ENCODE measurements at regions not wholly inside any gene's neighbourhood (a gene's known extent, or its start where the extent isn't known, plus 50 kb on each side); places are given as distances from the start of the nearest gene placed in this dataset.

DNA sequence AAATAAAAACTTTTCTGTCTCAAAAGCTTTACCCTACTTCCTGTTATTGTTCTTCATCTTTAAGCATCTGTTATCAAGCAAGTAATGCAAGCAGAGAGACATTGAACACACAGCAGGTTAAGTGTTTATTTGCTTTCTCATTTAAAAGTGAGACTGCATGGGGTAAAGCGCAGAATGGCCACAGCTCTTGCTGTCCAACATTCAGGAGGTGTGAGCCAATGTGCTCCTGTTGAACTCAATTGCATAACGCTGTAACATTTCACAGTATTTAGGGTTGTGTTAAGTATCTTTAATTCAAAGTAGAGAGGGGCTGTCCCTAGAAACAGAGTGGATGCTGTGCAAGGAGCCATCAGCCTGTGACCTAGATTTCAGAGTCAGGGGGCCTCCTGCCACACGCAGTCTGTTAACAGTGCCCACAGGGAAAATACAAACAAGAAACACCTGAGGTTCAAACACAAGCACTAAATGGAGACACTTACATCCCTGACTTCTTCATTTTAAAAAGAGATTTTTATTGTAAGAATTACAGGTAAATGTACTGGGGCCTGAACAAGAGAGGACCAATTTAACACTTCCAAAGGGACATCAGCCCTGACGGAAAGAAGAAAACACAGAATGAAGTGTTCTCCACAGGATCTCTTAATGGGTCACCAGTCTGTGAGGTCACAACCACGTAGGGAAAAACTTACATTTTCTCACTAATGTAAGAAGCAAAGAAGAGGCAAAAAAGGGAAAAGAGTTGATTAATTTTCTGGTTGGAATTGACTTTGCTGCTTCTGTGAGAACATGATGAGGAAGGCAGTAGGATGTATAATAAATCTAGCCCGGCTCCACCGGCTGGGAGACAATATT is 815.1 kb downstream of the VGLL3 start:
- no peak for DNase-seq (ENCODE audit: low spot score)

DNA sequence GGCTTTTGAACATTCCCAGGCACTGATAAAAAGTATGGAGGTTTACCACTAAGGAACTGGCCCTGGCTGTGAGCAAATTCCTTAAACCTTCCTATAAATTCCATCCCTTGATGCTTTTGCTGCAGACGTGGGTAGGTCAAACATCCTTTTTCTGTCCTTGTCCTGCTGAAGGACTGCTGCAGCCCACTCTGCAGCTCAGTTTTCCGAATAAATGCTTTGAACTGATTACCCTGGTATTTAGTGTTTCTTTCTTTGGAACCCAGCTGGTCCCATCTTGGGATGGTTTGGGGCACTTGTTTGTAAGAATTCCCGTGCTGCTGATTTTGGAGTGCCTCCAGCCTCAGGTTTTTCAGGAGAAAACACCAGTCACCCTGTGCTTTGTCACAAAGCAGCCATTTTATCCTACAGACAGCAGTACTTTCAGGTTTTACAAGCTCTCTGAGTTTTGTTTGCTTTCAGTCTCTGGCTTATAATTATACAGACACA is 815.9 kb downstream of the VGLL3 start:
- DNase-seq (ENCODE audit: low spot score), result no peak

DNA sequence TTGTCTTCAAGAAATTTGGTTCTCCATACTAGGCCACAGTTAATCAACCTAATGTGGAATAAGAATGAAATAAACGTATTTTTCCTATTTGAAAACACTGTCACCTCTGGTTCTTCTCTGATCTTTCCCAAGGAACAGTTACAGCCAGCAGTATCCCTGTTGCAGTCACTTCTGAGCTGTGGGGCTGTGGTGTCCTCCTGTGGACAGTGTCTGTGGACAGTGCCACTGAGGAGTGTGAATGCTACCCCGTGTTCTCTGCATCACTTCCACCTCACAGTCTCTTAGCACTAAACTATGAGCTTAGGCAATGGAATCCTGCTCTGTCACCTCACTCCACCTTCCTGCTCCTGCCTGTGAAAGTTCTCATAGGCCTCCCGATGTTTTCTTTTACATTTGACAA is 817.5 kb downstream of the VGLL3 start:
- DNase-seq (ENCODE audit: low spot score), result no peak

DNA sequence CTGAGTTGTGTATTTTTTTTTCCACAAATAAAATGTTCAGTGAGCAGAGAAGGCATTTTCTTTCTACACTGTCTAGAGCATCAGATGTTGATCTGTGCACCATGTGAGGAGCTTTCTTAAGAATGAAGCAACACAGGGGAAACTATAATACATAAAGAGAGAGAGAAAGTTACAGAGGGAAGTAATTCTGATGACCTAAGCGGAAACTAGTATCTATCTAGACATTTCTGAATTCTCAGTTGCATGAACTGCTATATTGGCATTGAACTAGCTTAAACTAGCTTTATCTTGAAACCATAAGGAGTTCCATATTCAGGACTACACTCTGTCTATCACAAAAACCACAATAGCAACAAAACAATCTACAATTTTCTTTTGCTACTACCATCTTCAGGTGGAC is 822.4 kb downstream of the VGLL3 start:
- DNase-seq (ENCODE audit: low spot score), result no peak

DNA sequence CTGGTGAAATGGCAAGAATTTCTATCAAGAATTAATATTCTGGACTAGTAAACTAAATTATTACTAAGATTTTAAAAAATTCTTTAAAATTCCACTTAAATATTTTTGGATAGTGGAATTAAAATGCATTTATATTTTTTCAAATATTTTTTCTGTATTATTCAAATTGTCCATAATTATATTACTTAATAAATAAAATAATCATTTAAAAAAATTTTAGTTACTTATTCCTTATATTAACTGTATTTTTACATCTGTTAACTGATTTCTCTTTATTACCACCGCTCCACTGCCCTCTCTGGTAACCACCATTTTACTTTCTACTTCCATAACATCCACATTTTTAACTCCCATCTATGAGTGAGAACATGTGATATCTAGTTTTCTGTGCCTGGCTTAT is 828.4 kb downstream of the VGLL3 start:
- no peak for DNase-seq (ENCODE audit: low spot score)

DNA sequence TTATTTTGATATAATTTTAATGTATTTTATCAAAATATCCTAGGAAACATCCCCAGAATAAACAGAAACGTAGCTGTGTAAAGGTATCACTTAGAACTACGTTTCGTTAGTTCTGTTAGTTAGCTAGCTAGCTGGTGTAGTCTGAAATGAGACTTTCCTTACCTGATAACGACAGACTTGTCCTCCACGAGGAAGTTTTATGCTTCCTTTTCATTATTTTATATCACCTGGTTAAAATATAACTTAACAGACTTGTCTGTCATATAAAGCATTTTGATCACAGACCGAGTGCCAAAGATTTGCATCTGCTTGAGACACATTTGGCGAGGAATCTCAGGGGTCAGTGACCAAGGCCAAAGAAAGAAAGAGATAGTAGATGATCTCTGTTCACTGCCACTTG is 829.5 kb downstream of the VGLL3 start:
- no peak for DNase-seq (ENCODE audit: low spot score)

DNA sequence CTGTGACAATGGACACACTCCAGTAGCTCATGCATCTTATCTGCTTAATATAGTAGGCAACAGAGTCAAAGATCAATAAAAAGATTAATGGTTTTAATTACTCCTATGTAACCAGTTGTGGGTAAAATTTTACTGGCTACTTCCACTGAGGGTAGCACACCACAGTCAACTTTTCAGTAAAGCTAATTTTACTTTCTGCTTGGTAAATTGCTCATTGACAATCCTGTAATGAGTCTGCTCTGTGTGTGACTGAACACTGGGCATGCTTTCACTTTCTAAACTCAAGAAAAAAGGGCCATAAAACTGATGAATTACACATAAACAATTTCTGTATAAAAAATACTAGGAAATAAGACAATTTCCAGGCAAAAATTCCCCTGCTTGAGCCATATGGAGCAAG is 838.3 kb downstream of the VGLL3 start:
- no peak for DNase-seq (ENCODE audit: low spot score)

DNA sequence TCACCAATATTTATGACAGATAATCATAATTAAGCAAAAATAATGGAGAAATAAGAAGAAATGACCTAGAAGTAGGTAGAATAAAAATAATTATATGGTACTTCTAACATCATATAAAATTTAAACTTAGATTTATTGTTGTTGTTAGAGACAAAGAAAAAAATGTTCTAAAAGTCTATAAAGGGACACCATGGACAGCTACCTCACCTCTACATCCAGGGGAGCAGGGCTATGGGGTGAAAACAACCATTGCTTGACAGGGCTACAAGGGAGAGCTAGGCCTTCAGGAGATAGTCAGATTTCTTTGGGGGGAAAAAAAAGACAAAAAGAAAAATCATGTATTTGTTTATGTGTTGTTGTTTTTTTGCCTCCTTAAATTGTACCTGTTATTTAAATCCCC is 841.9 kb downstream of the VGLL3 start:
- no peak for DNase-seq (ENCODE audit: low spot score)

DNA sequence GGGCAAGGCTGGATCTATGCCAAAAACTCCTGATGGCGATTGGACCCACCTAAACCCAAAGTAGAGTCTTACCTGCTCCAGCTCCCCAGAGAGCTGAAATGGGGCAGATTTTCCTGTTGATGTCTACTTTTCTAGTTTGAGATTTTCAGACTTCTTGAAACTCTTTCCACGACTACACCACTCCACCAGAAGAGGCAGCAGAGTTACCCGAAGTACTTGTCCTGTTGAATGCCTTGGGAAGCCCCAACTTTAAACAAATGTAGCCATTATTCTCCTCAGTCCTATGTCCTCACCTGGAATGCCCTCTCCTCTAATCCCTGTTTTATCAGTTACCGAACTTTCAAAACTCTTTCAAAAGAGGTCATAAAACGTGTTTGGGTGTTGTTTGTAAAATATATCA is 843.8 kb downstream of the VGLL3 start:
- DNase-seq (ENCODE audit: low spot score), result no peak

DNA sequence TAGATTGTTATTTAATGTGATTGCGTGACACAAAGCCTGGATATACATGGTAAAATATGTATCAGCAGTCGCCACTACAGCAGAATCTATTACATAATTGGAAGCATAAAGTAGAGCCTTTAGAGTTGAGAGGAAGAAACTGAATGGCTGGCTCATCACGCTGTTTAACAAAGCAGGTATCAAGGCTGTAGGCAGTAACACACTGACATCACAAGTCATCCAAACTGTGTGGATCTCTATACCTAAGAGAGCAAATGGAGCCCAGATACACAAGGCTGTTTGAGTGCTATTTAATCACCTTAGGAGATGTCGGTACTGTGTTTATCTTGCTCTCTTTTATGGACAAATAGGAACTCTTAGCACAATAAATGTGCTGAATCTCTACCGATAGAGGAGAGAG is 864.4 kb downstream of the VGLL3 start:
- DNase-seq (ENCODE audit: low spot score), result no peak
